HepG2 (cell line): ENCODE measurements at regions not wholly inside any gene's neighbourhood (a gene's known extent, or its start where the extent isn't known, plus 50 kb on each side); places are given as distances from the start of the nearest gene placed in this dataset.
A peak's percentile ranks its signal among the peaks of the same experiment; 100 is the strongest.

Source experiments
- ATAC-seq: fragments of 200-7000 bp; cut with Tn5 transposase; 3 replicates; pipeline ENCODE4 v1.9.1; 2020; ENCODE audit warnings: mild to moderate bottlenecking, moderate library complexity
- BruUV-seq: library from RNA; stranded (reverse); fragments of 400-500 nt; replicated peaks from 2 replicates; lab custom pipeline; 2021; lab: Mats Ljungman, UMichigan
- CTCF ChIA-PET: fragments of 300-600 bp; formaldehyde crosslinking; extraction: SDS; loops from one replicate; lab custom pipeline; 2021; ENCODE audit warnings: low total read pairs, inconsistent platforms, low intra/inter-chr PET ratio; lab: Yijun Ruan, JAX
- POLR2A ChIA-PET: fragments of 350-600 bp; sonication (Branson Sonifier 250); formaldehyde crosslinking; loops from one replicate; lab custom pipeline; 2020; ENCODE audit warnings: antibody characterized with exemption, inconsistent platforms; lab: Yijun Ruan, JAX
- DNase-seq: peaks from one replicate; pipeline ENCODE4 v3.0.0-alpha.2; 2015; ENCODE audit warnings: low spot score
- FAIRE-seq: peaks from 3 replicates; lab custom pipeline; 2011; peaks lifted over from hg19 to GRCh38; lab: Jason Lieb, UNC
- H2AFZ ChIP-seq: one replicate; pipeline ENCODE4 v1.6.1; 2011; ENCODE audit warnings: low read length, inconsistent platforms
- H3K27ac ChIP-seq: fragments of 300-600 bp; 3 replicates; pipeline ENCODE4 v1.8.0; 2011; ENCODE audit warnings: mixed run types, mild to moderate bottlenecking, mixed read lengths, low read length, inconsistent platforms; ENCODE audit not compliant: insufficient read depth; ENCODE audit errors: extremely low read length
- H3K27me3 ChIP-seq, 2 experiments: fragments of 200-600 bp in 1 of 2; 2 replicates in 1 of 2; 3 replicates in 1 of 2; pipeline versions ENCODE4 v1.6.0 to v1.8.0; 2011; ENCODE audit warnings: low read length in 2 of 2, mild to moderate bottlenecking in 2 of 2, moderate library complexity in 2 of 2, inconsistent platforms in 1 of 2; ENCODE audit not compliant: insufficient read depth in 2 of 2, control insufficient read depth in 1 of 2
- H3K36me3 ChIP-seq, 2 experiments: fragments of 200-600 bp in 1 of 2; replicated peaks in 1 of 2; 2 replicates in 1 of 2; 3 replicates in 1 of 2; pipeline versions ENCODE4 v1.5.1 to v1.8.0; 2011; ENCODE audit warnings: low read length in 2 of 2, inconsistent platforms in 1 of 2; ENCODE audit not compliant: insufficient read depth in 2 of 2, control insufficient read depth in 1 of 2
- H3K4me1 ChIP-seq: 2 replicates; pipeline ENCODE4 v1.5.1; 2012; ENCODE audit warnings: low read length, inconsistent platforms; ENCODE audit not compliant: insufficient read depth
- H3K4me2 ChIP-seq: 2 replicates; pipeline ENCODE4 v1.6.0; 2011; ENCODE audit warnings: low read depth, low read length, inconsistent platforms
- H3K4me3 ChIP-seq, 3 experiments: fragments of 200-600 bp in 1 of 3; sonication (generic), shearing (Covaris generic) in 1 of 3; replicated peaks in 1 of 3; 2 replicates each; pipeline ENCODE4 v1.5.1; 2011 to 2016; ENCODE audit warnings: low read length in 3 of 3, inconsistent platforms in 2 of 3, low read depth in 2 of 3, mild to moderate bottlenecking in 2 of 3, control low read depth in 1 of 3, mixed read lengths in 1 of 3; ENCODE audit not compliant: insufficient read depth in 1 of 3
- H3K79me2 ChIP-seq: one replicate; pipeline ENCODE4 v1.6.1; 2011; ENCODE audit warnings: low read length, inconsistent platforms; ENCODE audit not compliant: insufficient read depth
- H3K9ac ChIP-seq: 2 replicates; pipeline ENCODE4 v1.6.0; 2011; ENCODE audit warnings: mild to moderate bottlenecking, low read depth, low read length, inconsistent platforms; ENCODE audit not compliant: insufficient read depth
- H3K9me3 ChIP-seq: 2 replicates; pipeline ENCODE4 v1.5.1; 2012; ENCODE audit warnings: mild to moderate bottlenecking, low read length
- H4K20me1 ChIP-seq: 2 replicates; pipeline ENCODE4 v1.6.0; 2011; ENCODE audit warnings: inconsistent platforms, mild to moderate bottlenecking, low read length, moderate library complexity; ENCODE audit not compliant: insufficient read depth
- CENPT ChIP-seq: sonication (generic); formaldehyde crosslinking; IDR thresholded peaks from 2 replicates; pipeline ENCODE4 v1.8.0; 2022; ENCODE audit warnings: low read depth, mild to moderate bottlenecking, moderate library complexity, missing genetic modification reagents
- FOXA3 ChIP-seq: IDR thresholded peaks from 2 replicates; pipeline ENCODE4 v1.6.1; 2016; ENCODE audit warnings: missing genetic modification reagents, missing compliant biosample characterization
- FOXC1 ChIP-seq: sonication (generic); formaldehyde crosslinking; IDR thresholded peaks from 2 replicates; pipeline ENCODE4 v1.8.0; 2022; ENCODE audit warnings: mild to moderate bottlenecking, missing genetic modification reagents, borderline replicate concordance
- FUBP1 ChIP-seq: sonication (generic); formaldehyde crosslinking; IDR thresholded peaks from 2 replicates; pipeline ENCODE4 v1.5.1; 2020; ENCODE audit warnings: missing genetic modification reagents, mild to moderate bottlenecking, borderline replicate concordance
- KLF15 ChIP-seq: sonication (generic); formaldehyde crosslinking; IDR thresholded peaks from 2 replicates; pipeline ENCODE4 v1.8.1; 2023; ENCODE audit warnings: borderline replicate concordance, mild to moderate bottlenecking, inconsistent platforms, missing genetic modification reagents, mixed read lengths
- TRAFD1 ChIP-seq: sonication (generic); formaldehyde crosslinking; IDR thresholded peaks from 2 replicates; pipeline ENCODE4 v1.5.1; 2020; ENCODE audit warnings: missing genetic modification reagents, mild to moderate bottlenecking, borderline replicate concordance
- ZKSCAN5 ChIP-seq: sonication (generic); formaldehyde crosslinking; IDR thresholded peaks from 2 replicates; pipeline ENCODE4 v1.5.1; 2020; ENCODE audit warnings: mild to moderate bottlenecking, missing genetic modification reagents
- ZNF326 ChIP-seq: sonication (generic); formaldehyde crosslinking; IDR thresholded peaks from 2 replicates; pipeline ENCODE4 v1.4.0; 2020; ENCODE audit warnings: missing genetic modification reagents, borderline replicate concordance
- ZNF335 ChIP-seq: sonication (generic); formaldehyde crosslinking; IDR thresholded peaks from 2 replicates; pipeline ENCODE4 v1.4.0; 2020; ENCODE audit warnings: missing genetic modification reagents
- ZNF33B ChIP-seq: sonication (generic); formaldehyde crosslinking; IDR thresholded peaks from 2 replicates; pipeline ENCODE4 v1.5.1; 2020; ENCODE audit warnings: mild to moderate bottlenecking, missing genetic modification reagents
- ZNF780A ChIP-seq: sonication (generic); formaldehyde crosslinking; IDR thresholded peaks from 2 replicates; pipeline ENCODE4 v1.8.0; 2022; ENCODE audit warnings: mild to moderate bottlenecking, missing genetic modification reagents, moderate library complexity
- WGBS: methylation state at CpG from one replicate; pipeline ENCODE4 v1.1.6; 2017; ENCODE audit warnings: low lambda C conversion rate; 5-methylcytosine and 5-hydroxymethylcytosine counted together
- in situ Hi-C: cut with HindIII; loops from 2 replicates; pipeline ENCODE4 v1.10.0; 2017; ENCODE audit warnings: low pct_unique_long_range_greater_than_20kb; ENCODE audit not compliant: extremely low pct_ligation_motif_present
- intact Hi-C: fragments of 100-400 bp; cut with micrococcal nuclease; formaldehyde crosslinking; loops from one replicate; pipeline ENCODE4 v1.10.0; 2022; ENCODE audit not compliant: unreplicated experiment
- TF ChIP-seq, protein P1 (sequence below): IDR thresholded peaks from 2 replicates; pipeline ENCODE4 v1.6.1; 2012; ENCODE audit warnings: low read length, improper control_type of control experiment
- TF ChIP-seq, protein P2 (sequence below): sonication (generic); formaldehyde crosslinking; IDR thresholded peaks from 2 replicates; pipeline ENCODE4 v1.8.1; 2022; ENCODE audit warnings: mild to moderate bottlenecking, missing genetic modification reagents

DNA sequence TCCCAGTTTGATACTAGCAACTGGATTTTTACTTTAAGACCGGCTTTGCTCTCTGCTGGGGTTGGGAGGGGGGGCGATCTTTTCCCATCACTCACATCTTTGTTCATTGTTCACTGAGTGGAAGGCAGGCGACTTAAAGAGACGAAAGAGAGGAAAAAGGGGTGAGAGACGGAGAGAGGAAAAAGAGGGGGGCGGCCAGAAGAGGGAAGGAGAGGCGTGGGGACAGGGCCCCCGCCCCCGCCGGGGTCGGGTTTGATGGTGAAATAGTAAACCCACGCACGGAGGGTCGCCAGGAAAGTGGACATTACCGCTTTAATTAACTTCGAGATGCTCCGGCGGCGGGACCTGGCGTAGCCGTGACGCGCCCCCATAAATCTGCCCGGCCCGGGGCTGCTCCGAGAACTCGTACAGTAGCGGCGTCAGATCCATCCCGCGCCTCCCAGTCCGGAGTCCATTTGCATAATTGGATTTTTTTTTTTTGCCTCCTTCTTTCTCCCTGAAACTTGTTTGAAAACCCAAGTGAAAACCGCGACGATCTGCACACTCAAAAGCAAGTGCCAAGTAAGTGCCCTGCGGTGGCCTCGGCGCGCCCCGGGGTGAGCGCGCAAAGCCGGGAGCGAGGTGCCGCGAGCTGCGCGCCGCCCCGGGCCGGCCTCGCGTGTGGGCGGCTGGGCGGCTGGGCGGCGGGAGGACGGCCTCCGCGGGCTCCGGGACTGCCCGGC lies 143.9 kb upstream of the ZNF536 start (continued):
- no peak for TF ChIP-seq ZNF335
- no peak for TF ChIP-seq FOXC1
- TF ChIP-seq ZNF326 (CRISPR knock-in tag) = no peak
- TF ChIP-seq ZNF780A (CRISPR knock-in tag) = no peak

GRCh38 chr19:30228835-30229524 lies 143.2 kb upstream of the ZNF536 start:
- peak overlapping the region in 1 of 3 experiments; percentile 33; a peak in 2 of 6 replicates for H3K4me3 ChIP-seq
- no peak overlapping the region for H3K27ac ChIP-seq
- H3K4me1 ChIP-seq = peaks cover 18% of the 10 kb centered on the region; the same call in 1 of the 2 replicates
- FAIRE-seq (no peak), DNase-seq (no peak), ATAC-seq (no peak)
- BruUV-seq = no TSS peak
- intact Hi-C loops (no loop called here), in situ Hi-C loops (loop anchor here (5.0 to 10.0 kb wide), 2 partner anchors 176 to 423 kb away; no protein-coding TSS in a partner anchor)
- no peaks in the 10 kb centered on the region for H3K79me2 ChIP-seq
- no peak overlapping the region for H2AFZ ChIP-seq
- H4K20me1 ChIP-seq = no peaks in the 10 kb centered on the region
- 19% methylated on average over 9 of the region's 35 CpGs for WGBS
- no peaks in the 10 kb centered on the region for H3K36me3 ChIP-seq
- no peaks in the 10 kb centered on the region for H3K9me3 ChIP-seq
- ChIA-PET CTCF (no interaction called here), POLR2A (no interaction called here)
- H3K27me3 ChIP-seq = peaks cover 11 to 68% of the 10 kb centered on the region in 2 experiments; a peak in 4 of 5 replicates
- peak overlapping the region; percentile 63; the same call in 1 of the 2 replicates for H3K4me2 ChIP-seq
- no peak overlapping the region for H3K9ac ChIP-seq
- TF ChIP-seq, protein P1, sequence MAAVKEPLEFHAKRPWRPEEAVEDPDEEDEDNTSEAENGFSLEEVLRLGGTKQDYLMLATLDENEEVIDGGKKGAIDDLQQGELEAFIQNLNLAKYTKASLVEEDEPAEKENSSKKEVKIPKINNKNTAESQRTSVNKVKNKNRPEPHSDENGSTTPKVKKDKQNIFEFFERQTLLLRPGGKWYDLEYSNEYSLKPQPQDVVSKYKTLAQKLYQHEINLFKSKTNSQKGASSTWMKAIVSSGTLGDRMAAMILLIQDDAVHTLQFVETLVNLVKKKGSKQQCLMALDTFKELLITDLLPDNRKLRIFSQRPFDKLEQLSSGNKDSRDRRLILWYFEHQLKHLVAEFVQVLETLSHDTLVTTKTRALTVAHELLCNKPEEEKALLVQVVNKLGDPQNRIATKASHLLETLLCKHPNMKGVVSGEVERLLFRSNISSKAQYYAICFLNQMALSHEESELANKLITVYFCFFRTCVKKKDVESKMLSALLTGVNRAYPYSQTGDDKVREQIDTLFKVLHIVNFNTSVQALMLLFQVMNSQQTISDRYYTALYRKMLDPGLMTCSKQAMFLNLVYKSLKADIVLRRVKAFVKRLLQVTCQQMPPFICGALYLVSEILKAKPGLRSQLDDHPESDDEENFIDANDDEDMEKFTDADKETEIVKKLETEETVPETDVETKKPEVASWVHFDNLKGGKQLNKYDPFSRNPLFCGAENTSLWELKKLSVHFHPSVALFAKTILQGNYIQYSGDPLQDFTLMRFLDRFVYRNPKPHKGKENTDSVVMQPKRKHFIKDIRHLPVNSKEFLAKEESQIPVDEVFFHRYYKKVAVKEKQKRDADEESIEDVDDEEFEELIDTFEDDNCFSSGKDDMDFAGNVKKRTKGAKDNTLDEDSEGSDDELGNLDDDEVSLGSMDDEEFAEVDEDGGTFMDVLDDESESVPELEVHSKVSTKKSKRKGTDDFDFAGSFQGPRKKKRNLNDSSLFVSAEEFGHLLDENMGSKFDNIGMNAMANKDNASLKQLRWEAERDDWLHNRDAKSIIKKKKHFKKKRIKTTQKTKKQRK = no peak
- TF ChIP-seq FUBP1 (CRISPR knock-in tag) (no peak), CENPT (CRISPR knock-in tag) (no peak), ZNF33B (CRISPR knock-in tag) (no peak), FOXA3 (CRISPR knock-in tag) (no peak), KLF15 (CRISPR knock-in tag) (no peak), ZKSCAN5 (CRISPR knock-in tag) (no peak), TRAFD1 (no peak)
- TF ChIP-seq, protein P2, sequence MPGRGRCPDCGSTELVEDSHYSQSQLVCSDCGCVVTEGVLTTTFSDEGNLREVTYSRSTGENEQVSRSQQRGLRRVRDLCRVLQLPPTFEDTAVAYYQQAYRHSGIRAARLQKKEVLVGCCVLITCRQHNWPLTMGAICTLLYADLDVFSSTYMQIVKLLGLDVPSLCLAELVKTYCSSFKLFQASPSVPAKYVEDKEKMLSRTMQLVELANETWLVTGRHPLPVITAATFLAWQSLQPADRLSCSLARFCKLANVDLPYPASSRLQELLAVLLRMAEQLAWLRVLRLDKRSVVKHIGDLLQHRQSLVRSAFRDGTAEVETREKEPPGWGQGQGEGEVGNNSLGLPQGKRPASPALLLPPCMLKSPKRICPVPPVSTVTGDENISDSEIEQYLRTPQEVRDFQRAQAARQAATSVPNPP (CRISPR knock-in tag) = no peak
